Neural crest cell (in vitro differentiated cells): ENCODE measurements at regions not wholly inside any gene's neighbourhood (a gene's known extent, or its start where the extent isn't known, plus 50 kb on each side); places are given as distances from the start of the nearest gene placed in this dataset.

Experiments
- DNase-seq: peaks from one replicate; pipeline ENCODE4 v3.0.0; 2021; ENCODE audit warnings: low read depth, mixed read lengths, low spot score
- H3K27ac Mint-ChIP-seq: one replicate; pipeline ENCODE4 v1.8.0; 2021; ENCODE audit warnings: mild to moderate bottlenecking, mixed read lengths; ENCODE audit not compliant: unreplicated experiment
- H3K27me3 Mint-ChIP-seq: 2 replicates; pipeline ENCODE4 v1.8.0; 2021; ENCODE audit warnings: low read depth, mild to moderate bottlenecking, mixed read lengths
- H3K36me3 Mint-ChIP-seq: 2 replicates; pipeline ENCODE4 v1.8.0; 2021; ENCODE audit warnings: low read depth, mild to moderate bottlenecking, mixed read lengths
- H3K4me1 Mint-ChIP-seq: 2 replicates; pipeline ENCODE4 v1.8.0; 2021; ENCODE audit warnings: mixed read lengths
- H3K4me3 Mint-ChIP-seq: one replicate; pipeline ENCODE4 v1.8.0; 2021; ENCODE audit warnings: mild to moderate bottlenecking, mixed read lengths
- H3K9me3 Mint-ChIP-seq: 2 replicates; pipeline ENCODE4 v1.8.0; 2021; ENCODE audit warnings: mixed read lengths
- CTCF ChIP-seq: fragments of 200-600 bp; sonication (generic); conservative IDR thresholded peaks from 2 replicates; pipeline ENCODE4 v1.5.0; 2021; ENCODE audit warnings: antibody characterized with exemption, mild to moderate bottlenecking

- Mint-ChIP-seq H3K4me1 (no peaks in the 10 kb centered on the region), H3K27me3 (no peaks in the 10 kb centered on the region), H3K27ac (no peak overlapping the region), H3K9me3 (no peaks in the 10 kb centered on the region), H3K4me3 (no peak overlapping the region), H3K36me3 (no peaks in the 10 kb centered on the region)
- no peak for DNase-seq
- no peak for TF ChIP-seq CTCF
Observed at GRCh38 chr3:103470498-103470897, 1035.7 kb downstream of the ZPLD1 start.

GRCh38 chr3:103494011-103494410 is 1059.2 kb downstream of the ZPLD1 start:
- Mint-ChIP-seq H3K27me3 (peaks cover 3% of the 10 kb centered on the region), H3K27ac (no peak overlapping the region), H3K4me1 (no peaks in the 10 kb centered on the region), H3K9me3 (no peaks in the 10 kb centered on the region), H3K36me3 (no peaks in the 10 kb centered on the region), H3K4me3 (no peak overlapping the region)
- no peak for TF ChIP-seq CTCF
- no peak for DNase-seq

- Mint-ChIP-seq H3K4me1 (no peaks in the 10 kb centered on the region), H3K36me3 (no peaks in the 10 kb centered on the region), H3K4me3 (no peak overlapping the region), H3K27me3 (peaks cover 3% of the 10 kb centered on the region), H3K27ac (no peak overlapping the region), H3K9me3 (no peaks in the 10 kb centered on the region)
- TF ChIP-seq CTCF = no peak
- no peak for DNase-seq
Observed at GRCh38 chr3:103494512-103494911, 1059.7 kb downstream of the ZPLD1 start.

- no peak for DNase-seq
- Mint-ChIP-seq H3K4me1 (no peaks in the 10 kb centered on the region), H3K36me3 (no peaks in the 10 kb centered on the region), H3K9me3 (no peaks in the 10 kb centered on the region), H3K4me3 (no peak overlapping the region), H3K27me3 (peaks cover 3% of the 10 kb centered on the region), H3K27ac (no peak overlapping the region)
- TF ChIP-seq CTCF = no peak
Observed at GRCh38 chr3:103495186-103495585, 1060.4 kb downstream of the ZPLD1 start.

GRCh38 chr3:103499132-103499900 is 1064.5 kb downstream of the ZPLD1 start:
- H3K36me3 Mint-ChIP-seq = no peaks in the 10 kb centered on the region
- H3K27ac Mint-ChIP-seq = no peak overlapping the region

More at GRCh38 chr3:103499132-103499900, 1064.5 kb downstream of the ZPLD1 start:
- H3K4me1 Mint-ChIP-seq = no peaks in the 10 kb centered on the region
- DNase-seq = no peak
- no peaks in the 10 kb centered on the region for H3K9me3 Mint-ChIP-seq
- no peak overlapping the region for H3K4me3 Mint-ChIP-seq
- peaks cover 3% of the 10 kb centered on the region for H3K27me3 Mint-ChIP-seq
- no peak for TF ChIP-seq CTCF
